ENCODE measurements at regions not wholly inside any gene's neighbourhood (a gene's known extent, or its start where the extent isn't known, plus 50 kb on each side); places are given as distances from the start of the nearest gene placed in this dataset.

GRCh38 chr2:176461809-176462670 lies 192.8 kb downstream of the MTX2 start:
- TF ChIP-seq EP300 (IDR thresholded peaks at IDR 0.05) (no peak), CTCF (IDR thresholded peaks at IDR 0.05) (no peak)
